ENCODE measurements at regions not wholly inside any gene's neighbourhood (a gene's known extent, or its start where the extent isn't known, plus 50 kb on each side); places are given as distances from the start of the nearest gene placed in this dataset.
A peak's percentile ranks its signal among the peaks of the same experiment; 100 is the strongest.

DNA sequence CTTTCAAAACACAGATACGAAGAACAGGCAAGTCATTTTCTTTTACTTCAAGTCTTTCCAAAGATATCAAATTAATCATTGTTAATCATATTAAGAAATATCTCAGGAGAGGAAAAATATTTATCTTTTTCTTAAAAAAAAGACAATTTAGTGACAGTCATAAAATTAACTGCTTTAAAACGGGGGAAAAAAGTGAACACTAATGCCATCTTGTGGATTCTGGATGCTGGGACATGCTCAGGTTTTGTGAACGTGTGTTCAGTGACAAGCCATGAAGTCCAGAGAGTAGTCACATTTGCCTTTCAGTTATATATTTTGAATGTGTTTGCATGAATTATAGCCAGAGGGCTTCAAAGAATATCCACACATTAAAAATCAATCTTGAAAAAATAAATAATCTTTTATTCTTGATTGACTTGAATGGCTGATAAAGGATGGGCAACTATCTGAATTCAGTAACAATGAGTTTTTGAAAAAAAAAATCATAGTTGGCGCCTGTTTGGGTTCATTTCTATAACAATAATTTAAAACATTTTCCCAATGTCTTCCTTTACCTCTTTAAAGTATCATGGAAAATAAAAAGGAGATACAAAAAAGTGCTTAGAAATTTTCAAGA lies 74.7 kb upstream of the NOX3 start:
- TF ChIP-seq, protein P1, sequence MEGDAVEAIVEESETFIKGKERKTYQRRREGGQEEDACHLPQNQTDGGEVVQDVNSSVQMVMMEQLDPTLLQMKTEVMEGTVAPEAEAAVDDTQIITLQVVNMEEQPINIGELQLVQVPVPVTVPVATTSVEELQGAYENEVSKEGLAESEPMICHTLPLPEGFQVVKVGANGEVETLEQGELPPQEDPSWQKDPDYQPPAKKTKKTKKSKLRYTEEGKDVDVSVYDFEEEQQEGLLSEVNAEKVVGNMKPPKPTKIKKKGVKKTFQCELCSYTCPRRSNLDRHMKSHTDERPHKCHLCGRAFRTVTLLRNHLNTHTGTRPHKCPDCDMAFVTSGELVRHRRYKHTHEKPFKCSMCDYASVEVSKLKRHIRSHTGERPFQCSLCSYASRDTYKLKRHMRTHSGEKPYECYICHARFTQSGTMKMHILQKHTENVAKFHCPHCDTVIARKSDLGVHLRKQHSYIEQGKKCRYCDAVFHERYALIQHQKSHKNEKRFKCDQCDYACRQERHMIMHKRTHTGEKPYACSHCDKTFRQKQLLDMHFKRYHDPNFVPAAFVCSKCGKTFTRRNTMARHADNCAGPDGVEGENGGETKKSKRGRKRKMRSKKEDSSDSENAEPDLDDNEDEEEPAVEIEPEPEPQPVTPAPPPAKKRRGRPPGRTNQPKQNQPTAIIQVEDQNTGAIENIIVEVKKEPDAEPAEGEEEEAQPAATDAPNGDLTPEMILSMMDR (IDR thresholded peaks at IDR 0.05; ENCODE audit: low read depth, low read length) = peak; percentile 75
- TF ChIP-seq POLR2A (IDR thresholded peaks at IDR 0.05; ENCODE audit: extremely low read depth, insufficient read length) (no peak), MYC (IDR thresholded peaks at IDR 0.05; ENCODE audit: low read depth, low read length) (no peak)
- TF ChIP-seq, protein P2, sequence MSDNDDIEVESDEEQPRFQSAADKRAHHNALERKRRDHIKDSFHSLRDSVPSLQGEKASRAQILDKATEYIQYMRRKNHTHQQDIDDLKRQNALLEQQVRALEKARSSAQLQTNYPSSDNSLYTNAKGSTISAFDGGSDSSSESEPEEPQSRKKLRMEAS (IDR thresholded peaks at IDR 0.05; ENCODE audit: low read depth, low read length) = no peak
